Fibroblast of skin of back (primary cell): ENCODE measurements at regions not wholly inside any gene's neighbourhood (a gene's known extent, or its start where the extent isn't known, plus 50 kb on each side); places are given as distances from the start of the nearest gene placed in this dataset.
"Not testable (repeated sequence)": the region's sequence is repeated elsewhere in the genome, so short reads cannot be mapped to it uniquely, and the experiment has no call there.

Experiments
- DNase-seq: peaks from one replicate; pipeline ENCODE4 v3.0.0-alpha.2; 2013

GRCh38 chr2:186984966-186985365, 136.0 kb upstream of the ZSWIM2 start:
- no peak for DNase-seq

GRCh38 chr2:186984481-186984880, 135.5 kb upstream of the ZSWIM2 start:
- no peak for DNase-seq

DNA sequence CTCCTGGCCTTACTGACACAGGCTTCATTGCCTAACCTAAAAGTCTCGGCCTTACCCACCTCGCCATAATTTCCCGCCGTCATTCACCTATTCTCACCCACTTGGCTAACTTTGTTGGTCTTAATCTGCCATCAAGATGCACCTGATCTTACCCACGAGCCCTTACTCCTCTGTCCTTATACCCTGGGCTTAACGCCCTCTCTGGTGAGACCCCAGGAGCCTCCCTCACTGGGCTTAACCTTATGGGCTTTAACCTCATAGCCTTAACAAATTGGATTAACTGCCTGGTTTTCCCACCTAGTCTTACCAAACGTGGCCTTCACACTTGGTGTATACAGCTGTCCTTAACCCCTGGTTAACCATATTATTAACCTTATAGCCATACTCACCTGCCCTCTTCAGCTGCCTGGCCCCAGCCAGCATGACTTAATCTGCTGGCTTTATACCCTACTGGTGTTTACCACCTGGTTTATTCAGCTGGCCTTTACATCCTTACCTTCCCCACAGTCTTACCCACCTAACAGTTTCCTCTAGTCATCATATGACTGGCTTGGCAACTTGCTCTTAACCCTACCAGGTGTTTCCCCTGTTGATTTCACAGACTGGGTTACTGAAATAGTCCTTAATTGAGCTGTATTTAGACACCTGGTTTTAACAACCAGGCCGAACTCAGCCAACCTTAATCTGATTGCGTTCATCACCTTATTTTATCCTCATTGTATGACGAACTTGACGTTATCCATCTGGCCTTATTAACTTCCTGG, 132.0 kb upstream of the ZSWIM2 start:
- no peak for DNase-seq

DNA sequence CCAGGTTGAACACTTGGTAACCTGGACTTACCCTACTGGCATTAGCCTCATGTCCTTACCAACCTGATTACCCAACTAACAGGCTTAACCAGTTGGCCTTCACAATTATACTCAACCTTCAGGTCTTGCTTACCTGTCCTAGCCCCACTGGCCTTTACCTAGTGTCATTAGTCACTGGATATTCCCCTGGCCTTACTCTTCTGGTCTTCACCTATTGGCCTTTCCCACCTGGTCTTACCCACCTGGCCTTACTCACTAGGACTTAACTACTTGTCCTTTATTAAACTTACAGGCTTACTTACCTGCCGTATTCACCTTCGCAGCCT, 131.1 kb upstream of the ZSWIM2 start:
- no peak for DNase-seq

GRCh38 chr2:186979439-186980116, 130.6 kb upstream of the ZSWIM2 start:
- DNase-seq, result no peak

- DNase-seq, result no peak
Observed at GRCh38 chr2:186977433-186978045, 128.6 kb upstream of the ZSWIM2 start.

DNA sequence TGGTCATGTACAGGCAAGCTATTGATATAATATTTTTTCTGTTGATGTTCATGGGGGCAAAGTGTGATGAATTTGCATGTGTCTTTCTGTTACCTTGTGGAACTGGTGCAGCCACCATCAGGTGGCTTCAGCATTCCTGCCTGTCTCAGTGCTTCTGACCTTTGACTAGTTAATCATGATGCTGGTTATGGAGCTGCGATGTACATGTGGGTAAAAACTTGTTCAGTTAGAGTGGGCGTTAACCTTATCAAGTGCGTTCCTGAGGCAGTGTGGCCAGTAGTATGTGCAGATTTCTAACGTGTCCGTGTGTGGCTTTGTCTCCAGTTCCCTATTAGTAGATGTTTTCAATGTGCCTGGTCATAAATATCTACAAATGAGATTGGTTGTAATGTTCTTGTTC, 127.4 kb upstream of the ZSWIM2 start:
- DNase-seq, result no peak

- DNase-seq, result no peak
Observed at GRCh38 chr2:186972281-186972970, 123.5 kb upstream of the ZSWIM2 start.

DNA sequence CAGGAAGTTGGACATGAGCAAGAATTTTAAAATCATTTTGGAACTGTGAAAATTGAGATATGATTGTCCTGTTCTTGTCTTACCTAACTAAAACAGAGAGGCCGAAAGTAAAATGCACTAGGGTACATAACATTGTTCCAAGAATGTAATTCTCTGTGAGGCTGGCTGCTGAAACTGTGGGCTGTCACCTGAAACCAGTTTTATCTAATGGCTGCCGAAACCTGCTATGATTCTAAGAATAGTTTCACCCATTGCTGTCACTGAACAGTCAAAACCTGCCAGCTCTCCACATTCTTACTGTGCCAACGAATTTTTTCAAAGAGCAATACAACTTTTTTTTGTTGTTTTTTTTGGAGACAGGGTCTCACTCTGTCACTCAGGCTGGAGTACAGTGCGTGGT, 119.3 kb upstream of the ZSWIM2 start:
- DNase-seq, result no peak

GRCh38 chr2:186966015-186966414, 117.0 kb upstream of the ZSWIM2 start:
- DNase-seq, result no peak

DNA sequence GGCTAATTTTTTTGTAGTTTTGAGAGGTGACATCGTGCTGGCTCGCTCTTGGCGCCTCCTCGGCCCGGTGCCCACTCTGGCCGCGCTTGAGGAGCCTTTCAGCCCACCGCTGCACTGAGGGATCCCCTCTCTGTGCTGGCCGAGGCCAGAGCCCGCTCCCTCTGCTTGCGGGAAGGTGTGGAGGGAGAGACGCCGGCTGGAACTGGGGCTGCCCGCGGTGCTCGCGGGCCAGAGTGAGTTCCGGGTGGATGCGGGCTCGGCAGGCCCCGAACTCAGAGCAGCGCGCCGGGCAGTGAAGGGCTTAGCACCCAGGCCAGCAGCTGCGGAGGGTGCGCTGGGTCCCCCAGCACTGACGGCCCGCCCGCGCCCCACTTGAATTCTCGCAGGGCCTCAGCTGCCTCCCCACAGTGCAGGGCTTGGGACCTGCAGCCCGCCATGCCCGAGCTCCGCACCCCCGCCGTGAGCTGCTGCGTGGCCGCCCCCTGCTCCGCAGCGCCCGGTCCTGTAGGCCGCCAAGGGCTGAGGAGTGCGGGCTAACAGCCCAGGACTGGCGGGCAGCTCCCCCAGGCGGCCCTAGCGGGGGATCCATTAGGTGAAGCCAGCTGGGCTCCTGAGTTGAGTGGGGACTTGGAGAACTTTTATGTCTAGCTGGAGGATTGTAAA, 113.2 kb upstream of the ZSWIM2 start:
- no peak for DNase-seq

- not testable (repeated sequence) for DNase-seq
Observed at GRCh38 chr2:186960241-186960640, 111.3 kb upstream of the ZSWIM2 start.

DNA sequence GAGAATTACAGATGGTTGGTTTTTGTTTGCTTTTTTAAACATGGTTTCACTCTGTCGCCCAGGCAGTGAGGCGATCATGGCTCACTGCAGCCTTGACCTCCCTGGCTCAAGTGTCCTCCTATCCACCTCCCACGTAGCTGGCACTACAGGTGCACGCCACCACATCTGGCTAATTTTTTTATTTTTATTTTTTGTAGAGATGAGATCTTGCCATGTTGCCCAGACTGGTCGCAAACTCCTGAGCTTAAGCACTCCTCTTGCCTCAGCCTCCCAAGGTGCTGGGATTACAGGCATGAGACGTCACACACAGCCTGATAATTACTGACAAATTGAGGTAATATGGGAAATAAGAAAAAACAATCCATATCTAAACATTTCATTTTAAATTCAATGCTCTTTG, 110.5 kb upstream of the ZSWIM2 start:
- no peak for DNase-seq

DNA sequence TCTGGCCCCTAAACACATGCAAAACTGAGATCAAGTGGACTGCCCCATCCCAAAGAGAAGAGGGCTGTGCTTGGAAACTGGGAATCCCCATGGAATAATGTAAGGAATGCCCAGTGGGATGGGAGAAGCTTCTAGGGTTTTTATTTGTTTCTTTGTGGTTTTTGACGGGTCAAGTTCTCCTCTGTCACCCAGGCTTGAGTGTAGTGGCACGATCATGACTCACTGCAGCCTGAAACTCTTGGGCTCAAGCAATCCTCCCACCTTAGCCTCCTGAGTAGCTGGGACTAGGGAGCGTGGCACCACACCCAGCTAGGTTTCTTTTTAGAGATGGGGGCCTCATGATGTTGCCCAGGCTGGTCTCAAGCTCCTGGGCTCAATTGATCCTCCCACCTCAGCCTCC, 101.7 kb upstream of the ZSWIM2 start:
- peak; percentile 15 for DNase-seq

- DNase-seq, result no peak
Observed at GRCh38 chr2:186949726-186950256, 100.8 kb upstream of the ZSWIM2 start.

GRCh38 chr2:186947516-186947915, 98.5 kb upstream of the ZSWIM2 start:
- DNase-seq, result no peak

DNA sequence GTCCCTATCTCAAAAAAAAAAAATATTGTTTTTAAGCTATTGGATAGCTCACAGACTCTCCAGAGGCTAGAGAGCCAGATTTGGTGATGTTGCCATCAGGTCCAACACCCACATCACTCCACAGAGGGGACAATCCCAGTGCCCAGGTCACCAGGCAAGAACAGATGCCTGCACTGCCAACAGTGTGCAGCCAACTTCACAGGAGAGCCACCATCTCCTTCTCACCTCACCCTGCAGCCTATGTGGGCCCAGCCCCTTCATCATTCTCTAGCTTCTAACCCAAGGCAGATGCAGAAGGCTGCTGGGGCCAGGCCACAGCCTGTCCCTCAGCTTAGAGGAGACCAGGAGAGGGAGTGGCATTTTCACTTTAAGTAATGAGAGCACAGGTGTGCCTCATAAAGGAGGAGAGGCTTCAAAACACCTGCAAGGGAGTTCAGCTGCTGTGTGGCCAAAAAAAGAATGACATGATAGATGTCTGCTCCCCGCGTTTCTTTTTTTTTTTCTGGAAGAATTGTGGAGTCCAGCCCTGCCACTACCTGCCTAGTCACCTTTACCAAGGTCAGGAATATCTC, 98.0 kb upstream of the ZSWIM2 start:
- no peak for DNase-seq

- no peak for DNase-seq
Observed at GRCh38 chr2:186941853-186942252, 92.9 kb upstream of the ZSWIM2 start.

DNA sequence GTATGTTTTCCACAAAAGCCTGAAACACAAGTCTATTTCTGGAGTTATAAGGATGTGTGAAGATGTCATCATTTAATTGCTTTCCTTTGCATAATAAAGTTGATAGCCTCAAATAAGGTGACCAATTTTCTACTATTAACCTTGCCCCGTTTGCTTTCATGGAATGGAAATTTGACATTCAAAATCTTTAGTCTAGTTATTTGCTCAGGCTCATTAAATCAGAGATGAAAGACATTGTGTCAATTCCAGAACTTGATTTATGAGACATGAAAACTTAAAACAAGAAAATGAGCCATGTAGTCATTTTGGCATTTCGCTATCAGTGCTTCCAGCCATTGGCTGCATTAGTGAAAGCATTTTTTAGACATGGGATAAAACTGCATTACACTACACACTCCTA, 91.5 kb upstream of the ZSWIM2 start:
- no peak for DNase-seq

DNA sequence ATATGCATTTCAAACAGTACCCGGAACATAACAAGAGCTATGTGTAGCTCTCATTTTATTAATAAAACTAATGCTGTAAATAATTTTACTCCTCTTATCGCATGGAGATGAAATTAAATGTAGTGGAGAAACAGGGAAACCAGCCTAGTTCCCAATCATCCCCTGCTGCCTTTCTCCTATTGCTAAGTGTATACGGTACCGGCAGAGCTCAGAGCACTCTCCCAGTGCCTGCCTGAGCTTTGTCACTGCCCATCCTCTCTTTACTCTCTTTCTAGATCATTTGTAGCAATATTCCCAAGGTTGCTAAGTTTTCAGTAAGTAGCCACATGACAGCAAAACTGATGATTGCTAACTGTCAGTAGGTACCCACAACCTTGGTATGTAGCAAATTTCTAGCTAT, 85.5 kb upstream of the ZSWIM2 start:
- DNase-seq, result no peak

DNA sequence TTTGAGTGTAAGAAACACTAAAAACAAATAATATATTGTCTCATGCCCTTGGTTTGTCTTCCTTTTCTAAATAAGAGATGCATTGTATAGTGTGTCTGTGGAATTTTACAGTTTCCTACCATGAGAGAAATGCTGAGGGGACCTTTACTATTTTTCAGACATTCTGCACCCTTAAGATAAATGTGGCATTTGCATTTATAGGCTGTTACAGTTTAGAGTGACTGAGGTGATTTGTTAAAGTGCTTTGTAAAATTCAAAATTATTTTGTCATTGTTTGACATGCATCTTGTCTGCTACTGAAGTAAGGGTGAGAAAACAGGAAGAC, 78.9 kb upstream of the ZSWIM2 start:
- DNase-seq, result no peak

GRCh38 chr2:186927185-186927866, 78.4 kb upstream of the ZSWIM2 start:
- DNase-seq, result no peak
